SK-N-SH treated with all-trans-retinoic acid at 6 μM for 48 hours (cell line): ENCODE measurements at regions not wholly inside any gene's neighbourhood (a gene's known extent, or its start where the extent isn't known, plus 50 kb on each side); places are given as distances from the start of the nearest gene placed in this dataset.

Experiments used
- BACH2 ChIP-seq: fragments of 250-450 bp; sonication (Bioruptor Pico); IDR thresholded peaks from 2 replicates; pipeline ENCODE4 v1.9.0; 2021; ENCODE audit warnings: mild to moderate bottlenecking, borderline replicate concordance
- CSDC2 ChIP-seq: fragments of 250-450 bp; sonication (Bioruptor Pico); IDR thresholded peaks from 2 replicates; pipeline ENCODE4 v1.5.0; 2020; ENCODE audit warnings: mild to moderate bottlenecking, moderate library complexity
- GLIS3 ChIP-seq: fragments of 250-450 bp; sonication (Bioruptor Pico); IDR thresholded peaks from 2 replicates; pipeline ENCODE4 v1.5.0; 2020; ENCODE audit warnings: mild to moderate bottlenecking, moderate library complexity
- OSR1 ChIP-seq: fragments of 250-450 bp; sonication (Bioruptor Pico); IDR thresholded peaks from 2 replicates; pipeline ENCODE4 v1.8.0; 2022; ENCODE audit warnings: moderate library complexity, mild to moderate bottlenecking, inconsistent platforms
- PPARA ChIP-seq: fragments of 250-450 bp; sonication (Bioruptor Pico); IDR thresholded peaks from 2 replicates; pipeline ENCODE4 v1.5.0; 2020; ENCODE audit warnings: mild to moderate bottlenecking, borderline replicate concordance
- RARB ChIP-seq: fragments of 250-450 bp; sonication (Bioruptor Pico); IDR thresholded peaks from 2 replicates; pipeline ENCODE4 v1.8.0; 2021; ENCODE audit warnings: mild to moderate bottlenecking, moderate library complexity
- ZNF565 ChIP-seq: fragments of 450-650 bp; formaldehyde crosslinking; conservative IDR thresholded peaks from 2 replicates; pipeline ENCODE4 v1.5.0; 2020; ENCODE audit warnings: low read depth, mild to moderate bottlenecking, moderate library complexity
- ZNF8 ChIP-seq: fragments of 450-650 bp; formaldehyde crosslinking; IDR thresholded peaks from 2 replicates; pipeline ENCODE4 v1.5.0; 2020; ENCODE audit warnings: mild to moderate bottlenecking, moderate library complexity
- TF ChIP-seq, protein P1 (sequence below): fragments of 250-450 bp; sonication (Bioruptor Pico); IDR thresholded peaks from 2 replicates; pipeline ENCODE4 v1.8.0; 2020; ENCODE audit warnings: mild to moderate bottlenecking, moderate library complexity, borderline replicate concordance
- TF ChIP-seq, protein P2 (sequence below): fragments of 250-450 bp; sonication (Bioruptor Pico); IDR thresholded peaks from 2 replicates; pipeline ENCODE4 v1.5.1; 2020; ENCODE audit warnings: low read depth, mild to moderate bottlenecking, moderate library complexity

DNA sequence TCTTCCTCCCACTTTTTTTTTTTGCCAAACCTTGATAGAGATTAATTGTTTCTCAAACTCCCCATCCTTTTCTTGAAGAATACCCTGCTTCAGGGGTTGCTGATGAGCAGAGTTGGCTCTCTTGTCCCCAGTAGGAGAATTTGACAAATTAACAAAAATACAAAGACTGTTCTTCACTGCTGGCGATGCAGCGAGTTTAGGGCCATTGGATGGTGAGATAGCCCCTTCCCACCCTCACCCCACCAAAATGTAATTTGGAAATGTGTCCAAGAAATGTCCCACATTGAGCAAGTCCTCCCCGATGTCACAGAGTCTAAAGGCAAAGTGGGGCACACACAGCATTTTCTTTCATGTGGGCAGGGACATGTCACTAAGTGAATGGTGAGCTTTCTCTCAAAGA is 136.0 kb upstream of the RARB start:
- TF ChIP-seq, protein P1, sequence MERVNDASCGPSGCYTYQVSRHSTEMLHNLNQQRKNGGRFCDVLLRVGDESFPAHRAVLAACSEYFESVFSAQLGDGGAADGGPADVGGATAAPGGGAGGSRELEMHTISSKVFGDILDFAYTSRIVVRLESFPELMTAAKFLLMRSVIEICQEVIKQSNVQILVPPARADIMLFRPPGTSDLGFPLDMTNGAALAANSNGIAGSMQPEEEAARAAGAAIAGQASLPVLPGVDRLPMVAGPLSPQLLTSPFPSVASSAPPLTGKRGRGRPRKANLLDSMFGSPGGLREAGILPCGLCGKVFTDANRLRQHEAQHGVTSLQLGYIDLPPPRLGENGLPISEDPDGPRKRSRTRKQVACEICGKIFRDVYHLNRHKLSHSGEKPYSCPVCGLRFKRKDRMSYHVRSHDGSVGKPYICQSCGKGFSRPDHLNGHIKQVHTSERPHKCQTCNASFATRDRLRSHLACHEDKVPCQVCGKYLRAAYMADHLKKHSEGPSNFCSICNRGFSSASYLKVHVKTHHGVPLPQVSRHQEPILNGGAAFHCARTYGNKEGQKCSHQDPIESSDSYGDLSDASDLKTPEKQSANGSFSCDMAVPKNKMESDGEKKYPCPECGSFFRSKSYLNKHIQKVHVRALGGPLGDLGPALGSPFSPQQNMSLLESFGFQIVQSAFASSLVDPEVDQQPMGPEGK (CRISPR knock-in tag), result no peak
- TF ChIP-seq RARB (no peak), CSDC2 (no peak), OSR1 (CRISPR knock-in tag) (no peak), BACH2 (CRISPR knock-in tag) (no peak), GLIS3 (CRISPR knock-in tag) (no peak), ZNF8 (CRISPR knock-in tag) (no peak), PPARA (CRISPR knock-in tag) (no peak), ZNF565 (CRISPR knock-in tag) (no peak)
- TF ChIP-seq, protein P2, sequence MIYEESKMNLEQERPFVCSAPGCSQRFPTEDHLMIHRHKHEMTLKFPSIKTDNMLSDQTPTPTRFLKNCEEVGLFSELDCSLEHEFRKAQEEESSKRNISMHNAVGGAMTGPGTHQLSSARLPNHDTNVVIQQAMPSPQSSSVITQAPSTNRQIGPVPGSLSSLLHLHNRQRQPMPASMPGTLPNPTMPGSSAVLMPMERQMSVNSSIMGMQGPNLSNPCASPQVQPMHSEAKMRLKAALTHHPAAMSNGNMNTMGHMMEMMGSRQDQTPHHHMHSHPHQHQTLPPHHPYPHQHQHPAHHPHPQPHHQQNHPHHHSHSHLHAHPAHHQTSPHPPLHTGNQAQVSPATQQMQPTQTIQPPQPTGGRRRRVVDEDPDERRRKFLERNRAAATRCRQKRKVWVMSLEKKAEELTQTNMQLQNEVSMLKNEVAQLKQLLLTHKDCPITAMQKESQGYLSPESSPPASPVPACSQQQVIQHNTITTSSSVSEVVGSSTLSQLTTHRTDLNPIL (CRISPR knock-in tag), result no peak
